LNCAP (cell line): ENCODE measurements at regions not wholly inside any gene's neighbourhood (a gene's known extent, or its start where the extent isn't known, plus 50 kb on each side); places are given as distances from the start of the nearest gene placed in this dataset.

Experiments
- CTCF ChIP-seq: fragments of 450-650 bp; IDR thresholded peaks from 2 replicates; pipeline ENCODE4 v1.5.1; 2017; ENCODE audit warnings: mild to moderate bottlenecking

GRCh38 chr4:123672987-123673386, 276.4 kb downstream of the SPRY1 start:
- TF ChIP-seq CTCF: no peak

- TF ChIP-seq CTCF: no peak
These were observed 277.4 kb downstream of the SPRY1 start for GRCh38 chr4:123673971-123674370.

GRCh38 chr4:123674762-123675465, 278.3 kb downstream of the SPRY1 start:
- no peak for TF ChIP-seq CTCF

GRCh38 chr4:123675567-123675966, 279.0 kb downstream of the SPRY1 start:
- TF ChIP-seq CTCF: no peak

- no peak for TF ChIP-seq CTCF
These were observed 279.7 kb downstream of the SPRY1 start for GRCh38 chr4:123676071-123676889.

GRCh38 chr4:123676890-123677229, 280.3 kb downstream of the SPRY1 start:
- no peak for TF ChIP-seq CTCF

GRCh38 chr4:123682931-123683330, 286.3 kb downstream of the SPRY1 start:
- no peak for TF ChIP-seq CTCF
